ENCODE measurements at regions not wholly inside any gene's neighbourhood (a gene's known extent, or its start where the extent isn't known, plus 50 kb on each side); places are given as distances from the start of the nearest gene placed in this dataset.
"Not testable (repeated sequence)": the region's sequence is repeated elsewhere in the genome, so short reads cannot be mapped to it uniquely, and the experiment has no call there.

DNA sequence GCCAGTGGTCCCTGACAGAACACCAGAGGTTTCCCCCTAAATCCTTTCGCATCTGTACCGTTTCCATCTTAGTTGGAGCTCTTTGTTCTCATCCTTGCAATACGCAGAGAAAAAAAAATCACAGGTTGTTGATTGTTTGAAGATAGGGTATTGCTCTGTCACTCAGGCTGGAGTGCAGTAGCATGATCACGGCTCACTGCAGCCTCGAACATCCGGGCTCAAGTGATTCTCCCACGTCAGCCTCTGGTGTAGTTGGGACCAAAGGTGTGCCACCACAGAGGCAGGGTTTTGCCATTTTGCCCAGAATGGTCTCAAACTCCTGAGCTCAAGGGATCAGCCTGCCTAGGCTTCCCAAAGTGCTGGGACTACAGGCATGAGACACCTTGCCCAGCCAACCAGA, 185.9 kb downstream of the FAM72C start:
- not testable (repeated sequence) for H3K36me3 ChIP-seq (ENCODE audit: insufficient read depth, low read length); H3K27me3 ChIP-seq (ENCODE audit: insufficient read depth, low read length); H3K4me3 ChIP-seq (ENCODE audit: low read length); H2AFZ ChIP-seq (ENCODE audit: low read depth, low read length); H3K4me1 ChIP-seq (ENCODE audit: insufficient read depth, low read length); H3K9me3 ChIP-seq (ENCODE audit: low read length)

DNA sequence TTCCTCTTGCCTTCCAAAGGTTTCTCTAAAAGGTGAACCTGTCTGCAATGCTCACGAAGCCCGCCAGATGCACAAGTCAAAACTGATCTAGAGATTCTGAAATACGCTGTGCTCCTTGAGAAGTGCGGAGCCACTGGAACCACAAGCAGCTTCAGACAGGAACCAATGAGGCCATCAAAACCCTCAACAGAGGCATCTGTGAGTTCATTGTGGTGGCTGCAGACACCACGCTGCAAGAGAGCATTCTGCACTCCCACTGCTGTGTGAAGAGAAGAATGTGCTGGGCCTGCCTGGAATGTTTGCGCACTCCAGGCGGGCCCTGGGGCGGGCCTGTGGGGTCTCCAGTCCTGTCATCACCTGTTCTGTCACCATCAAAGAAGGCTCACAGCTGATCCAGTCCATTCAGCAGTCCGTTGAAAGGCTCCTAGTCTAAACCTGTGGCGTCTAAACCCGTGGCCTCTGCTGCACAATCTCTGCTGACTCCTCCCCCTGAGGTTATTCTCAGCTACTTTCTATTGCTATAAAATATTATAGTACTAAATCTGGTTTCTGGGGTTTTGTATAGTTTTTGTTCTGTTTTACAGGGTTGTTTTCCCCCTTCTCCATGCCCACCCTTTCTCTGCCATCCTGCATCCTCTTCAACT, 187.4 kb downstream of the FAM72C start:
- H3K27me3 ChIP-seq (ENCODE audit: insufficient read depth, low read length); H3K4me1 ChIP-seq (ENCODE audit: insufficient read depth, low read length); H3K36me3 ChIP-seq (ENCODE audit: insufficient read depth, low read length); H3K4me3 ChIP-seq (ENCODE audit: low read length); H2AFZ ChIP-seq (ENCODE audit: low read depth, low read length); H3K9me3 ChIP-seq (ENCODE audit: low read length): not testable (repeated sequence)

DNA sequence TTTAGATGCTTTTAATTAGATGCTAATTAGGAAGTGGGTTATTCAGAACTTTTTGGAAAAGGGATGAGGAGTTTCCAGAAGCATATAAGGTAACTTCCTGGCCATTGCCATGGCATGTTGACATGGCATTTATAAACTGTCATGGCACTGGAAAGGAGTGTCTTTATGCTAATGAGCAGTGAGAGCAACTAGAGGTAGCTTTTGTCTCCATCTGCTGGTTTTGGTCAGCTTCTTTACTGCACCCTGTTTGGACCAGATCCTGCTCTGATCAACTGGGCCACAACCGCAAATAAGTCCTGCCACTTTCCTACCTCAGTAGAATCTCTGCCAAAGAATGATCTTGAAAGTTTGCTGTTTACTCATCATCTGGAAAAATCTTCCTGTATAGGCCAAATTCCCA, 193.6 kb downstream of the FAM72C start:
- not testable (repeated sequence) for H3K36me3 ChIP-seq (ENCODE audit: insufficient read depth, low read length); H3K4me1 ChIP-seq (ENCODE audit: insufficient read depth, low read length); H2AFZ ChIP-seq (ENCODE audit: low read depth, low read length); H3K9me3 ChIP-seq (ENCODE audit: low read length); H3K27me3 ChIP-seq (ENCODE audit: insufficient read depth, low read length); H3K4me3 ChIP-seq (ENCODE audit: low read length)

DNA sequence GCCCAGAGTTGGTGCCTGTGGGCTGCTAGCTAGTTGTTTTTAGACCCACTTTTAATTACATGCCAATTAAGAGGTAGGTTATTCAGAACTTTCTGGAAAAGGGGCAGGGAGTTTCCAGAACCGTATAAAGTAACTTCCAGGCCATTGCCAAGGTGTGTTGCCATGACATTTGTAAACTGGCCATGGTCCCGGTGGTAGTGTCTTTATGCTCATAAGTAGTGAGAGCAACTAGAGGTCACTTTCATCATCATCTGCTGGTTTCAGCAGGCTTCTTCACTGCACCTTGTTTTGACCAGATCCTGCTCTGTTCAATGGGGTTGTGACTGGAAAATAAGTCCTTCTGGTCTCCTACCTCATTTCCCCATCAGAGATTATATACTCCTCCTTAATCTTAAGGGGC, 207.0 kb downstream of the FAM72C start:
- not testable (repeated sequence) for H2AFZ ChIP-seq (ENCODE audit: low read depth, low read length); H3K36me3 ChIP-seq (ENCODE audit: insufficient read depth, low read length); H3K4me1 ChIP-seq (ENCODE audit: insufficient read depth, low read length); H3K27me3 ChIP-seq (ENCODE audit: insufficient read depth, low read length); H3K9me3 ChIP-seq (ENCODE audit: low read length); H3K4me3 ChIP-seq (ENCODE audit: low read length)

DNA sequence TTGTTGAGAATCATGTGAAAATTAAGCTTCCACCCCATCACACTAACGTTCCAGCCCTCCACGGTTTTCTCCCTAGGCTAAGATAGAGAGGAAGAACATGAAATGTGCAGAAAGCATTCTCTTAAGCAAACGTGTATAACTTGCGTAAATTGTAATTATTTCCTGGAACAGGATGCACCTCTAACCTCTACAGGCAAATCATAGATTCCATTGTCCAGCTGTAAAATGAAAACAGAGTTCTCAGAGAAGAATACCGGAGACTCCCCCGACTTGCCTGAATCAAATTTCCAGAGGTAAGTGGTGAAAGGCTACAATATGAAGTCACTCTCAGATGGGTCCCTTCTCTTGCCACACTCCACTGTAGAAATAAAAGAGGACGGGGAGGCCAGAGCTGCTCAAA, 211.4 kb downstream of the FAM72C start:
- not testable (repeated sequence) for H3K4me1 ChIP-seq (ENCODE audit: insufficient read depth, low read length); H3K36me3 ChIP-seq (ENCODE audit: insufficient read depth, low read length); H3K9me3 ChIP-seq (ENCODE audit: low read length); H3K4me3 ChIP-seq (ENCODE audit: low read length); H3K27me3 ChIP-seq (ENCODE audit: insufficient read depth, low read length); H2AFZ ChIP-seq (ENCODE audit: low read depth, low read length)

DNA sequence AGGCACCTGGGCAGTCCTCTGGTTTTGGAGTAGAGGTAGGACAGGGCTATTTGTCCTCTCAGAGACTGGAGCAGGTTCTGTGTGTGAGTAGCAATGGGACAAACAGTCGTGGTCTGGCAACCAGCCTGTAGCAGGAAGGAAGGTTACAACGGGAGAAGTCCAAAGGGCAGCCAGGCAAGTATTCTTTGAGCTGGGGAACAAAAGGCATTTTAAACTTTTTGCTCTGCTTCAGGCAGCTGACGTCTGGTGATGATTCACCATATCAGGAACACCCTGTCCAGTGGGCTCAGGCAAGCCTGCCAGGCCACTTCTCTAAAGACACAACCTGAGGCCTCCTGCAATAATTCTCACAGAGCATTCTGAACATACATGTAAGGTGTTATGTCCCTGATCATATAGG, 215.8 kb downstream of the FAM72C start:
- not testable (repeated sequence) for H3K4me3 ChIP-seq (ENCODE audit: low read length); H3K4me1 ChIP-seq (ENCODE audit: insufficient read depth, low read length); H2AFZ ChIP-seq (ENCODE audit: low read depth, low read length); H3K27me3 ChIP-seq (ENCODE audit: insufficient read depth, low read length); H3K36me3 ChIP-seq (ENCODE audit: insufficient read depth, low read length); H3K9me3 ChIP-seq (ENCODE audit: low read length)

DNA sequence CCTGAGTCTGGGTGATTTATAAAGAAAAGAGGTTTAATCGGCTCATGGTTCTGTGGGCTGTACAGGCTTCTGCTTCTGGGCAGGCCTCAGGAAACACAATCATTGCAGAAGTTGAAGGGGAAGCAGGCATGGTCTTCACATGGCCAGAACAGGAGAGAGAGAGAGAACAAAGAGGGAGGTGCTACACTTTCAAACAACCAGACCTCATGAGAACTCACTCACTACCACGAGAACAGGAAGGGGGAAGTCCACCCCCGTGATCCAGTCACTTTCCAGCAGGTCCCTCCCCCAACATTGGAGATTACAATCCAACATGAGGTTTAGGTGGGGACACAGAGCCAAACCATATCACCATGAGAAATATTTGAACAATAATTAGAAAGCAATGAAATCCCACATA, 222.9 kb downstream of the FAM72C start:
- Histone ChIP-seq H3K27me3 (ENCODE audit: insufficient read depth, low read length) (no peaks in the 10 kb centered on the region), H3K9me3 (ENCODE audit: low read length) (no peaks in the 10 kb centered on the region), H3K4me1 (ENCODE audit: insufficient read depth, low read length) (no peaks in the 10 kb centered on the region), H2AFZ (ENCODE audit: low read depth, low read length) (no peak overlapping the region), H3K4me3 (ENCODE audit: low read length) (no peak overlapping the region), H3K36me3 (ENCODE audit: insufficient read depth, low read length) (no peaks in the 10 kb centered on the region)

DNA sequence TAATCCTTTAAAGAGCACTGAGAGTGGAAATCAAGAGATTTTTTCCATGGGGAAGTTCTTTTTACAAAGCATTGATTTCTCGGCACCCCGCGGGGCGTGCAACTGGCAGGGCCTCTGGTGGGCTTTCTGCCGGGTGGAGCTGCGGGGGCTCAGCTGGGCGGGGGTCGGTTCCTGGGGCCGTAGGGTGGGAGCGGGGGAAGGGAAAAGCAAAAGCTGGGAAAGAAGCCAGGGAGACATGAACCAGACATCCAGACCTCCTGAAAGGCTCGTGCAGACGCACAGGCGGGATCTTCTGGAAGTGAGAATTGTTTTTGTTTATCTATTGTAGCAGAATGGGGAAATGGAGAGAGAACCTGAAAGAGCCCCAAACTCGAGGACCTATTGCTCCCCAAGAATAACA, 235.2 kb downstream of the FAM72C start:
- H3K36me3 ChIP-seq (ENCODE audit: insufficient read depth, low read length): no peaks in the 10 kb centered on the region
- H2AFZ ChIP-seq (ENCODE audit: low read depth, low read length): no peak overlapping the region
- no peaks in the 10 kb centered on the region for H3K4me1 ChIP-seq (ENCODE audit: insufficient read depth, low read length)
- no peak overlapping the region for H3K4me3 ChIP-seq (ENCODE audit: low read length)
- H3K27me3 ChIP-seq (ENCODE audit: insufficient read depth, low read length): peaks cover 14% of the 10 kb centered on the region
- no peaks in the 10 kb centered on the region for H3K9me3 ChIP-seq (ENCODE audit: low read length)

DNA sequence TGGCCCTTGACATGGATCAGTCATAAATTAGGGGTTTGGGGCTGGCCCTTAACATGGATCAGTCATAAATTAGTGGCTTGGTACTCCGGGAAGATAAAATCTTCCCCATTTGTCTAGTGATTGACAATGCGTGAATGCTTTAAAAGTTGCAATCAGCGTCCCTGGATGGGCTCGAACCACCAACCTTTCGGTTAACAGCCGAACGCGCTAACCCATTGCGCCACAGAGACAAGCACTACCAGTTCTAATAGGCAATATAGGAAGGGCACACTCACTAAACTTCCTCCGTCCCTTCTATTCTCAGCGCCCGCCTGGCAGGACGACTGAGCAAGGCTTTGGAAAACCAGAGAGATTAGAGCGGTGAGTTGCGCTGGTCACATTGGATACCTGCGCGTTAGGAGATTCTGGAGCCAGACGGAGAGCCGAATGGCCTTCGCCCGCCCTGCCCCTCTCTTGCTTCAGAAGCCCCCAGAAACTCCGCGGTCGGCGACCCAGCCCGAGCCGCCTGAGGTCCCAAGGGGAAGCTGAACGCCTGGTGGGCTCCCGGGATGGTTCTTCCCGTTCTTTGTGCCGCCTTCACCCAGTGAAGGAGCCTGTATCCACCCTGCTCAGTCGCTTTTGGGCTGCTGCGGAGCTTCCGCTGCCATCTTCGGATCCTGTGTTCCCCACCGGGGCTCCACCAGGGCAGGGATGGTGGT, 235.9 kb downstream of the FAM72C start:
- Histone ChIP-seq H3K9me3 (ENCODE audit: low read length) (no peaks in the 10 kb centered on the region), H3K4me3 (ENCODE audit: low read length) (no peak overlapping the region)

DNA sequence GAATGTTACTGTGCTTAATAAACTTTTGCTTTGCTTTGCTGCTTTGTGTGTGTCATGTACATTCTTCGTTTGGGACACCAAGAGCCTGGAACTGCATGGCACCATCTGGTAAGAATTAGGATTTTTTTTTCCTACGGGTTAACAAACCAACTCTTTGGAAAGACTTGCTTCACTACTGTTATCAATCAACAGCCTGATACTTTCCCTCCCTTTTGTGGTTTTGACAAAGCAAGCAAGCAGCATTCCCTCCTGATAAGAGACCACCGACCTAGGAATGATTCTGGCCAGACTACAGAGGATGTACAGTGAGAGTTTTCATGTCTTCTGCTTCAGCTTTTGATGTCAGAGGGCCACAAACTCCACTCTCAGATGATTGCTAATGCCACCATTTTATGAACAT, 237.5 kb downstream of the FAM72C start:
- not testable (repeated sequence) for H2AFZ ChIP-seq (ENCODE audit: low read depth, low read length); H3K4me1 ChIP-seq (ENCODE audit: insufficient read depth, low read length); H3K36me3 ChIP-seq (ENCODE audit: insufficient read depth, low read length); H3K4me3 ChIP-seq (ENCODE audit: low read length); H3K9me3 ChIP-seq (ENCODE audit: low read length)
- H3K27me3 ChIP-seq (ENCODE audit: insufficient read depth, low read length): peaks cover 14% of the 10 kb centered on the region

More for the DNA sequence above, 235.9 kb downstream of the FAM72C start:
- H2AFZ ChIP-seq (ENCODE audit: low read depth, low read length): no peak overlapping the region
- H3K36me3 ChIP-seq (ENCODE audit: insufficient read depth, low read length): no peaks in the 10 kb centered on the region
- H3K27me3 ChIP-seq (ENCODE audit: insufficient read depth, low read length): peaks cover 14% of the 10 kb centered on the region
- H3K4me1 ChIP-seq (ENCODE audit: insufficient read depth, low read length): no peaks in the 10 kb centered on the region

DNA sequence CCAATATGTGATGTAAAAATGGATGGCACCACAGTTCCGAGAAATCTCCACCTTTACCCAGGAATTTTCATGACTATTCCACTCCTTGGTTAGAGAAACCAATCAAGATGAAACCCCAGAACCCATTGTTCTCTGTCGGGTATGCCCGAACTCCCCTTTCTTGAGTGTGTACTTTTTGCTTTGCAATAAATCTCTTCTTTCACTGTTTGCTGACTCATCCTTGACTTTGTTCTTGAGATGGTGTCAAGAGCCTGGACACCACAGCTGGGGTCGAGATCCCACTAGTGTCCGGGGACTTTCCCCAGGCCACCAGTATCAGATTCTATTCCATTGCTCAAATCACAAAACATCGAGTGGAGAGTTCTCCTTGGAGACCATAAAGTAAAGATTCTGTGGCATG, 240.9 kb downstream of the FAM72C start:
- not testable (repeated sequence) for H3K27me3 ChIP-seq (ENCODE audit: insufficient read depth, low read length); H2AFZ ChIP-seq (ENCODE audit: low read depth, low read length); H3K36me3 ChIP-seq (ENCODE audit: insufficient read depth, low read length); H3K4me3 ChIP-seq (ENCODE audit: low read length); H3K9me3 ChIP-seq (ENCODE audit: low read length); H3K4me1 ChIP-seq (ENCODE audit: insufficient read depth, low read length)

DNA sequence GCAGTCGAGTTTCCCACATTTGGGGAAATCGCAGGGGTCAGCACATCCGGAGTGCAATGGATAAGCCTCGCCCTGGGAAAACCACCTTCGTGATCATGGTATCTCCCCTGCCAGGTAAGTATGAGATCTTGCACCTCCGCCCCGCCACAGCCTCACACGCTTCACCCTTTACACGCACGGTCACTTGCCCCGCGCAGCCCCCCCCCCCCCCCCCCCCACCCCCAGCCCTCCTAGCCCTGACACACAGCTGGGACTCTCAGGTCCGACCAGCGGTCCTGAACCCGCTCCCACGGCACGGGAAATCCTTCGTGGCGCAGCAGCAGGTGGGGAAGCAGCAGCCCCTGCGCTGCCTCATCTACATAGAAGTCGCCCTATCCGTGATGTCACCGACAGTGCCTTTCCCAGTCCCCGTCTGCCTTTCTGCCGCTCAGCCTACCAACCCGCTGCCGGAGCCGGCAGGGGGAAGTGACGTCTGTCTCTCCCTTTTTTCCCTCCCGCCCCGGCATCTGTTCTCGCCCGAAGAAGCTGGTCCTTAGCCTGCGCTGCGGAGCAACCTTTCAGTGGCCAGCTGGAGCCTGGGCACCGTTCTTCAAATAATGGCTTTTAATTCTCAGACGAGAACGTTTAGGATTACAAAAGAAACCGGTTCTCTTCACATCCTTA, 242.2 kb downstream of the FAM72C start:
- not testable (repeated sequence) for H3K4me3 ChIP-seq (ENCODE audit: low read length); H2AFZ ChIP-seq (ENCODE audit: low read depth, low read length); H3K9me3 ChIP-seq (ENCODE audit: low read length); H3K4me1 ChIP-seq (ENCODE audit: insufficient read depth, low read length); H3K36me3 ChIP-seq (ENCODE audit: insufficient read depth, low read length); H3K27me3 ChIP-seq (ENCODE audit: insufficient read depth, low read length)

DNA sequence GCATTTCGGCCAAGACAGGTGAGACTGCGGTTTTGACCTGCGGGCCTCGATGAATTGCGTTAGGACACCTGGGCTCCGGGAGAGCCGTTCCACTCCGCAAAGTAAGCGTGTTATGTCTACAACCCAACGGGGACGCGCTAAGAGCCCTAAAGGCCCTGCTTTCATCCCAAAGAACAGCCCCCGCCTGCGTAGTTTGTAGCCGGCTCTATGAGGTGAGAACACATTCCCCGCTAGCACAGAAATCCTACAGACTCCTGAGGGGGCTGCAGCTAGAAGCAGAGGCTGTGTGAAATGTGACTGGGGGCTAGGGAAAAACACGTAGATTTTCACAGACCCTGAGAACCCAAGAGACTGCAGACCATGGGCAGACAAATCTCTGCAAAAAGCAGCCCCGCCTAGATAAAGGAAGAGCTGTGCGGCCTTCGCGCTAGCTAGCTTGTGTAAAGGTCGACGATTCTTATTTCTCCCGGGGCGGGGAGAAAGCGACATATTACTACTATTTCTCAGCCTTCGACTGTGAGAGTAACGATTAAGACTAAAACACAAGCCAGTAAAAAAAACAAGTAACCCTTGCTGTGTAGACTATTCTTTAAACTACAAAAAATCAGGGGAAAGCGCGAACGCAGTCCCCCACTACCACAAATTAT, 242.9 kb downstream of the FAM72C start:
- H3K9me3 ChIP-seq (ENCODE audit: low read length); H3K4me3 ChIP-seq (ENCODE audit: low read length); H3K4me1 ChIP-seq (ENCODE audit: insufficient read depth, low read length); H3K36me3 ChIP-seq (ENCODE audit: insufficient read depth, low read length); H3K27me3 ChIP-seq (ENCODE audit: insufficient read depth, low read length); H2AFZ ChIP-seq (ENCODE audit: low read depth, low read length): not testable (repeated sequence)
